K562 (cell line): ENCODE measurements at regions not wholly inside any gene's neighbourhood (a gene's known extent, or its start where the extent isn't known, plus 50 kb on each side); places are given as distances from the start of the nearest gene placed in this dataset.

Source experiments
- ATAC-seq: fragments of 200-7000 bp; cut with Tn5 transposase; 3 replicates; pipeline ENCODE4 v1.9.1; 2020; ENCODE audit warnings: moderate library complexity
- BruUV-seq: library from RNA; stranded (reverse); fragments of 400-500 nt; replicated peaks from 2 replicates; lab custom pipeline; 2021; lab: Mats Ljungman, UMichigan
- CTCF ChIA-PET: fragments of 300-600 bp; formaldehyde crosslinking; extraction: SDS; loops from one replicate; lab custom pipeline; 2021; ENCODE audit warnings: low intra/inter-chr PET ratio; lab: Yijun Ruan, JAX
- POLR2A ChIA-PET: fragments of 300-600, 350-650 bp; sonication (Branson Sonifier 250); formaldehyde crosslinking; extraction: SDS; loops from one replicate; lab custom pipeline; 2021; ENCODE audit warnings: antibody characterized with exemption, inconsistent platforms; lab: Yijun Ruan, JAX
- DNase-seq, 4 experiments: peaks; one replicate each; pipeline versions ENCODE4 v3.0.0 to v3.0.0-alpha.2; 2011 to 2018; ENCODE audit warnings: low spot score in 3 of 4, mixed read lengths in 3 of 4; ENCODE audit errors: extremely low read depth in 1 of 4
- FAIRE-seq: peaks from 2 replicates; lab custom pipeline; 2011; peaks lifted over from hg19 to GRCh38; lab: Jason Lieb, UNC
- H2AFZ ChIP-seq: 2 replicates; pipeline ENCODE4 v1.6.0; 2011; ENCODE audit warnings: low read depth, low read length, control low read depth, inconsistent platforms
- H3K27ac ChIP-seq: fragments of 200-600 bp; 3 replicates; pipeline ENCODE4 v1.8.0; 2011; ENCODE audit warnings: low read depth, mild to moderate bottlenecking, control low read depth, inconsistent platforms, low read length, moderate library complexity, mixed read lengths; ENCODE audit errors: extremely low read depth
- H3K27me3 ChIP-seq, 2 experiments: fragments of 300-600 bp in 1 of 2; 2 replicates in 1 of 2; 3 replicates in 1 of 2; pipeline versions ENCODE4 v1.6.0 to v1.8.0; 2011; ENCODE audit warnings: inconsistent platforms in 2 of 2, low read length in 2 of 2, mild to moderate bottlenecking in 1 of 2, mixed read lengths in 1 of 2, moderate library complexity in 1 of 2; ENCODE audit not compliant: control insufficient read depth in 2 of 2, insufficient read depth in 2 of 2
- H3K36me3 ChIP-seq: fragments of 300-600 bp; 3 replicates; pipeline ENCODE4 v1.8.0; 2011; ENCODE audit warnings: mild to moderate bottlenecking, low read length, inconsistent platforms; ENCODE audit not compliant: control insufficient read depth, insufficient read depth
- H3K4me1 ChIP-seq, 2 experiments: fragments of 200-600 bp in 1 of 2; replicated peaks in 1 of 2; 2 replicates in 1 of 2; 3 replicates in 1 of 2; pipeline versions ENCODE4 v1.5.1 to v1.8.0; 2011; ENCODE audit warnings: inconsistent platforms in 2 of 2, low read length in 2 of 2, mild to moderate bottlenecking in 1 of 2, mixed read lengths in 1 of 2, moderate library complexity in 1 of 2; ENCODE audit not compliant: control insufficient read depth in 2 of 2, insufficient read depth in 2 of 2
- H3K4me2 ChIP-seq: 2 replicates; pipeline ENCODE4 v1.6.1; 2011; ENCODE audit warnings: low read length, control low read depth, inconsistent platforms, mixed read lengths; ENCODE audit not compliant: insufficient read depth
- H3K4me3 ChIP-seq: fragments of 200-600 bp; sonication (generic), shearing (Covaris generic); 2 replicates; pipeline ENCODE4 v1.5.1; 2016; ENCODE audit warnings: control low read depth, inconsistent platforms
- H3K79me2 ChIP-seq: fragments of 200-600 bp; 3 replicates; pipeline ENCODE4 v1.8.0; 2011; ENCODE audit warnings: low read length, inconsistent platforms; ENCODE audit not compliant: control insufficient read depth, insufficient read depth
- H3K9ac ChIP-seq, 2 experiments: 2 replicates each; pipeline versions ENCODE4 v1.6.0 to v1.6.1; 2011; ENCODE audit warnings: low read depth in 2 of 2, low read length in 2 of 2, control low read depth in 1 of 2, inconsistent platforms in 1 of 2, mild to moderate bottlenecking in 1 of 2, mixed read lengths in 1 of 2; ENCODE audit not compliant: insufficient read depth in 1 of 2
- H3K9me1 ChIP-seq: one replicate; pipeline ENCODE4 v1.6.0; 2011; ENCODE audit warnings: inconsistent platforms, mild to moderate bottlenecking, low read length, moderate library complexity; ENCODE audit not compliant: control insufficient read depth, insufficient read depth
- H3K9me3 ChIP-seq: replicated peaks from 2 replicates; pipeline ENCODE4 v1.5.1; 2011; ENCODE audit warnings: low read depth, low read length, inconsistent platforms; ENCODE audit not compliant: control insufficient read depth, insufficient read depth
- H4K20me1 ChIP-seq: replicated peaks from 2 replicates; pipeline ENCODE4 v1.6.1; 2011; ENCODE audit warnings: low read length, inconsistent platforms, mixed read lengths; ENCODE audit not compliant: control insufficient read depth, insufficient read depth
- GTF2B ChIP-seq: IDR thresholded peaks from 2 replicates; pipeline ENCODE4 v1.6.1; 2011; ENCODE audit not compliant: insufficient read length; ENCODE audit errors: extremely low read depth
- HEY1 ChIP-seq: fragments of 250-450 bp; sonication (Bioruptor Pico); IDR thresholded peaks from 2 replicates; pipeline ENCODE4 v1.5.0; 2020; ENCODE audit warnings: mild to moderate bottlenecking, moderate library complexity, borderline replicate concordance
- KAT8 ChIP-seq: fragments of 450-650 bp; IDR thresholded peaks from 2 replicates; pipeline ENCODE4 v1.6.1; 2016; ENCODE audit warnings: low read depth, mild to moderate bottlenecking
- MYC ChIP-seq, 2 experiments: fragments of 250-450 bp in 1 of 2; sonication (Bioruptor Pico) in 1 of 2; IDR thresholded peaks; 2 replicates each; pipeline versions ENCODE4 v1.5.1 to v1.6.1; 2012 to 2021; ENCODE audit warnings: low read depth in 2 of 2, borderline replicate concordance in 1 of 2, improper control_type of control experiment in 1 of 2, low read length in 1 of 2, mild to moderate bottlenecking in 1 of 2, moderate library complexity in 1 of 2
- NR2C1 ChIP-seq, 2 experiments: fragments of 450-650 bp; IDR thresholded peaks; 2 replicates each; pipeline ENCODE4 v1.6.1; 2017; ENCODE audit warnings: mild to moderate bottlenecking in 2 of 2, antibody characterized with exemption in 1 of 2, inconsistent platforms in 1 of 2, missing compliant biosample characterization in 1 of 2, missing genetic modification characterization in 1 of 2
- THRA ChIP-seq: fragments of 450-650 bp; IDR thresholded peaks from 2 replicates; pipeline ENCODE4 v1.6.1; 2017; ENCODE audit warnings: mild to moderate bottlenecking, moderate library complexity
- ZNF175 ChIP-seq: fragments of 200-800 bp; sonication (Bioruptor generic); IDR thresholded peaks from 2 replicates; pipeline ENCODE4 v1.6.1; 2016; ENCODE audit warnings: low read depth, mild to moderate bottlenecking, missing genetic modification characterization, missing compliant biosample characterization
- ZNF398 ChIP-seq: fragments of 250-450 bp; sonication (Bioruptor Pico); IDR thresholded peaks from 2 replicates; pipeline ENCODE4 v1.8.0; 2021; ENCODE audit warnings: moderate library complexity, mild to moderate bottlenecking, inconsistent platforms
- ZNF511 ChIP-seq: sonication (generic); formaldehyde crosslinking; IDR thresholded peaks from 2 replicates; pipeline ENCODE4 v1.8.0; 2022; ENCODE audit warnings: mild to moderate bottlenecking, missing genetic modification reagents
- WGBS: fragments of 100-300 bp; shearing (Covaris generic); methylation state at CpG from one replicate; pipeline ENCODE4 v1.1.6; 2016; ENCODE audit warnings: low coverage, mixed read lengths; ENCODE audit not compliant: insufficient coverage; ENCODE audit errors: missing lambda C conversion rate; 5-methylcytosine and 5-hydroxymethylcytosine counted together
- in situ Hi-C: fragments of 300-500 bp; cut with MboI; formaldehyde crosslinking; loops from 4 replicates; pipeline ENCODE4 v1.15.0; 2018; ENCODE audit warnings: inconsistent platforms, mixed read lengths
- intact Hi-C: fragments of 100-400 bp; cut with micrococcal nuclease; formaldehyde crosslinking; loops from 2 replicates; pipeline ENCODE4 v1.14.2; 2022
- TF ChIP-seq, protein P1 (sequence below): fragments of 150-350 bp; conservative IDR thresholded peaks from 2 replicates; pipeline ENCODE4 v1.6.1; 2014; ENCODE audit warnings: low read length
- TF ChIP-seq, protein P2 (sequence below): fragments of 450-650 bp; formaldehyde crosslinking; IDR thresholded peaks from 2 replicates; pipeline ENCODE4 v1.4.0; 2022; ENCODE audit warnings: mild to moderate bottlenecking, moderate library complexity
- TF ChIP-seq, protein P3 (sequence below): IDR thresholded peaks from 3 replicates; pipeline ENCODE4 v1.6.1; 2011; ENCODE audit warnings: borderline replicate concordance, mild to moderate bottlenecking; ENCODE audit not compliant: insufficient read length, insufficient read depth

DNA sequence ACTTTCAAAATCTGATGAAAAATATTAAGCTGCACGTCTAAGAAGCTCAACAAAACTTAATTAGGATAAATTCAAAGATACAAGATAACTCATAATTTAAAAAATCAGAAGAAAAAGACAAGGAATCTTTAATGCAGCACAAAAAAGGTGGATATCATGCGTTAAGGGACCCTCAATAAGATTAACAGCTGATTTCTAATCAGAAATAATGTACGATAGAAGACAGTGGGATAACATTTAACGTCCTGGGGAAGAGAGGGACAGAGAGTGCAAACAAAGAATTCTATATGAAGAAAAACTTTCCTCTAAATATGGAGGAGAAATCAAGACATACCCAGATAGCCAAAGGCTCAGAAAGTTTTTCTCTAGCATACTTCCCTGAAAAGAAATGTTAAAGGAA is 519.5 kb downstream of the PYDC2 start:
- Histone ChIP-seq H3K9me3 (no peaks in the 10 kb centered on the region), H3K9ac (no peak overlapping the region), H3K27ac (no peak overlapping the region), H3K4me2 (no peak overlapping the region), H3K4me3 (no peak overlapping the region), H3K4me1 (no peaks in the 10 kb centered on the region), H3K27me3 (no peaks in the 10 kb centered on the region), H3K9me1 (no peaks in the 10 kb centered on the region), H3K36me3 (no peaks in the 10 kb centered on the region), H4K20me1 (no peaks in the 10 kb centered on the region), H3K79me2 (no peaks in the 10 kb centered on the region), H2AFZ (no peak overlapping the region)
- POLR2A ChIA-PET = no interaction called here
- DNase-seq (no peak), ATAC-seq (no peak), FAIRE-seq (no peak)
- 0% methylated on average over 4 of the region's 4 CpGs for WGBS
- in situ Hi-C loops = no loop called here
- intact Hi-C loops = no loop called here
- CTCF ChIA-PET = no interaction called here
- no TSS peak for BruUV-seq
- TF ChIP-seq MYC (IDR thresholded peaks at IDR 0.05; ENCODE audit: low read depth, low read length) (no peak), MYC (CRISPR knock-in tag; IDR thresholded peaks at IDR 0.05; ENCODE audit: borderline replicate concordance, low read depth) (no peak), GTF2B (no peak), ZNF511 (no peak), ZNF398 (CRISPR knock-in tag) (no peak), HEY1 (CRISPR knock-in tag) (no peak), THRA (no peak), ZNF175 (CRISPR knock-in tag) (no peak), NR2C1 (IDR thresholded peaks at IDR 0.05) (no peak), NR2C1 (tag; IDR thresholded peaks at IDR 0.05) (no peak), KAT8 (no peak)
- TF ChIP-seq, protein P1, sequence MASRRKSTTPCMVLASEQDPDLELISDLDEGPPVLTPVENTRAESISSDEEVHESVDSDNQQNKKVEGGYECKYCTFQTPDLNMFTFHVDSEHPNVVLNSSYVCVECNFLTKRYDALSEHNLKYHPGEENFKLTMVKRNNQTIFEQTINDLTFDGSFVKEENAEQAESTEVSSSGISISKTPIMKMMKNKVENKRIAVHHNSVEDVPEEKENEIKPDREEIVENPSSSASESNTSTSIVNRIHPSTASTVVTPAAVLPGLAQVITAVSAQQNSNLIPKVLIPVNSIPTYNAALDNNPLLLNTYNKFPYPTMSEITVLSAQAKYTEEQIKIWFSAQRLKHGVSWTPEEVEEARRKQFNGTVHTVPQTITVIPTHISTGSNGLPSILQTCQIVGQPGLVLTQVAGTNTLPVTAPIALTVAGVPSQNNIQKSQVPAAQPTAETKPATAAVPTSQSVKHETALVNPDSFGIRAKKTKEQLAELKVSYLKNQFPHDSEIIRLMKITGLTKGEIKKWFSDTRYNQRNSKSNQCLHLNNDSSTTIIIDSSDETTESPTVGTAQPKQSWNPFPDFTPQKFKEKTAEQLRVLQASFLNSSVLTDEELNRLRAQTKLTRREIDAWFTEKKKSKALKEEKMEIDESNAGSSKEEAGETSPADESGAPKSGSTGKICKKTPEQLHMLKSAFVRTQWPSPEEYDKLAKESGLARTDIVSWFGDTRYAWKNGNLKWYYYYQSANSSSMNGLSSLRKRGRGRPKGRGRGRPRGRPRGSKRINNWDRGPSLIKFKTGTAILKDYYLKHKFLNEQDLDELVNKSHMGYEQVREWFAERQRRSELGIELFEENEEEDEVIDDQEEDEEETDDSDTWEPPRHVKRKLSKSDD = no peak
- TF ChIP-seq, protein P2, sequence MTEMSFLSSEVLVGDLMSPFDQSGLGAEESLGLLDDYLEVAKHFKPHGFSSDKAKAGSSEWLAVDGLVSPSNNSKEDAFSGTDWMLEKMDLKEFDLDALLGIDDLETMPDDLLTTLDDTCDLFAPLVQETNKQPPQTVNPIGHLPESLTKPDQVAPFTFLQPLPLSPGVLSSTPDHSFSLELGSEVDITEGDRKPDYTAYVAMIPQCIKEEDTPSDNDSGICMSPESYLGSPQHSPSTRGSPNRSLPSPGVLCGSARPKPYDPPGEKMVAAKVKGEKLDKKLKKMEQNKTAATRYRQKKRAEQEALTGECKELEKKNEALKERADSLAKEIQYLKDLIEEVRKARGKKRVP (CRISPR knock-in tag) = no peak
- TF ChIP-seq, protein P3, sequence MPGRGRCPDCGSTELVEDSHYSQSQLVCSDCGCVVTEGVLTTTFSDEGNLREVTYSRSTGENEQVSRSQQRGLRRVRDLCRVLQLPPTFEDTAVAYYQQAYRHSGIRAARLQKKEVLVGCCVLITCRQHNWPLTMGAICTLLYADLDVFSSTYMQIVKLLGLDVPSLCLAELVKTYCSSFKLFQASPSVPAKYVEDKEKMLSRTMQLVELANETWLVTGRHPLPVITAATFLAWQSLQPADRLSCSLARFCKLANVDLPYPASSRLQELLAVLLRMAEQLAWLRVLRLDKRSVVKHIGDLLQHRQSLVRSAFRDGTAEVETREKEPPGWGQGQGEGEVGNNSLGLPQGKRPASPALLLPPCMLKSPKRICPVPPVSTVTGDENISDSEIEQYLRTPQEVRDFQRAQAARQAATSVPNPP = no peak
